ENCODE measurements at regions not wholly inside any gene's neighbourhood (a gene's known extent, or its start where the extent isn't known, plus 50 kb on each side); places are given as distances from the start of the nearest gene placed in this dataset.
A peak's percentile ranks its signal among the peaks of the same experiment; 100 is the strongest.

DNA sequence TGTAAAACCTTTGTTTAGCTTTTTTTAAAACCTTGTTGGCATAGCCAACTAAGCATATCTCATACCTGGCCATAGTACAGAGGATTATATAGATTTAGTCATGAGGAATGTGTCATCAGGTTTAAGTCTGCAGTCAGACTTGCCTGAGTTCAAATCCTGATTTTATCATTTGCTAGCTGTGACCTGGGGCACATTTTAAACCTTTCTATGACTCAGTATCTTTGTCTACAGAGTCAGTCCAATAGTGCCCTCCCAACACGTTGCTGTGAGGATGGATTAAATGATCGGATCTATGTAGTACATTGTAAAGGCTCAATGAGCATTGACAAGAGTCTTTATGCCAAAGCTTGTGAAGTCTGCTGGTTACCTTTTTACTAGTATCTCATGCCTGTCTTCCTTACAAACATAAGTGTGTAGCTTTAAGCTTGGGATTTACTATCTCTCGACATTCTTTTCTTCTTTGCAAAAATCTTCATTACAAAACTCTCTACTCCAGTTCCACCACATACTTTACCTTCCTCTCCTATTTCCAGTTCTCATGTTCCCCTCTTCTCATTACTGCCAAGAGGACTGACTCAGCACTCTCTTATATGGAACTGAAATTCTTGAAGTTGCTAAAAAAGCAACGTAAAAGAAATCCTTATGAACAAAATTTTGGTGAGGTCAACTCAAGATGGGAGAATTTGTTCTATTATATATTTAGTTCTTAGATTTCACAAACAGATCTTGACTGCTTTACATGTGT, 68.1 kb upstream of the RBMS1 start:
- ATAC-seq (peak; percentile 78), DNase-seq (no peak)
- no peaks in the 10 kb centered on the region for H3K27me3 ChIP-seq
- intact Hi-C loops (cut with DNase I) = no loop called here
- TF ChIP-seq, protein P1, sequence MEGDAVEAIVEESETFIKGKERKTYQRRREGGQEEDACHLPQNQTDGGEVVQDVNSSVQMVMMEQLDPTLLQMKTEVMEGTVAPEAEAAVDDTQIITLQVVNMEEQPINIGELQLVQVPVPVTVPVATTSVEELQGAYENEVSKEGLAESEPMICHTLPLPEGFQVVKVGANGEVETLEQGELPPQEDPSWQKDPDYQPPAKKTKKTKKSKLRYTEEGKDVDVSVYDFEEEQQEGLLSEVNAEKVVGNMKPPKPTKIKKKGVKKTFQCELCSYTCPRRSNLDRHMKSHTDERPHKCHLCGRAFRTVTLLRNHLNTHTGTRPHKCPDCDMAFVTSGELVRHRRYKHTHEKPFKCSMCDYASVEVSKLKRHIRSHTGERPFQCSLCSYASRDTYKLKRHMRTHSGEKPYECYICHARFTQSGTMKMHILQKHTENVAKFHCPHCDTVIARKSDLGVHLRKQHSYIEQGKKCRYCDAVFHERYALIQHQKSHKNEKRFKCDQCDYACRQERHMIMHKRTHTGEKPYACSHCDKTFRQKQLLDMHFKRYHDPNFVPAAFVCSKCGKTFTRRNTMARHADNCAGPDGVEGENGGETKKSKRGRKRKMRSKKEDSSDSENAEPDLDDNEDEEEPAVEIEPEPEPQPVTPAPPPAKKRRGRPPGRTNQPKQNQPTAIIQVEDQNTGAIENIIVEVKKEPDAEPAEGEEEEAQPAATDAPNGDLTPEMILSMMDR (IDR thresholded peaks at IDR 0.05) = no peak
- H3K36me3 ChIP-seq = no peaks in the 10 kb centered on the region
- H3K27ac ChIP-seq = peak overlapping the region in 1 of 2 donors; percentile 16
- no peaks in the 10 kb centered on the region for H3K9me3 ChIP-seq
- H3K4me1 ChIP-seq = peaks cover 0 to 37% of the 10 kb centered on the region in 2 donors
- no peak overlapping the region for H3K4me3 ChIP-seq

DNA sequence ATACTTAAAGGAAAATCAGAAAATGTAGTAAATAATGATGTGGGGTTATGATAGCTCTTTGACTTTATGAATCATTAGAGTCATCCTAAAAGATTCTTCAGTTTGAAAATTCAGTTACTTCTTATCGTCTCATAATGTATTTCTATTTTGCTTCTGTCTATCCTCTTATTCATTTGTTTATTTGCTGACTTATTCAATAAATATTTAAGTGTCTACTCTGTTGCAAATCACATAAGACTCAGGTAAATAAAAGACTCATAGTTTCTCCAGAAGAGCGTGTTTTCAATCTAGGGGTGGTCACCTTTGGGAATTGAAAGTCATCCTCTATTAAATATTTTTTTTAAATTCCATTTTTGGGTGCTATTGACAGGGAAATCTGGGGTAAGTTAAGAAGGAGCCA, 69.1 kb upstream of the RBMS1 start:
- TF ChIP-seq, protein P1 (IDR thresholded peaks at IDR 0.05) = no peak
- ATAC-seq = no peak
- intact Hi-C loops (cut with DNase I) = no loop called here
- Histone ChIP-seq H3K36me3 (no peaks in the 10 kb centered on the region), H3K27ac (no peak overlapping the region), H3K4me3 (no peak overlapping the region), H3K9me3 (no peaks in the 10 kb centered on the region), H3K4me1 (peaks cover 0 to 48% of the 10 kb centered on the region in 2 donors), H3K27me3 (no peaks in the 10 kb centered on the region)
- no peak for DNase-seq

DNA sequence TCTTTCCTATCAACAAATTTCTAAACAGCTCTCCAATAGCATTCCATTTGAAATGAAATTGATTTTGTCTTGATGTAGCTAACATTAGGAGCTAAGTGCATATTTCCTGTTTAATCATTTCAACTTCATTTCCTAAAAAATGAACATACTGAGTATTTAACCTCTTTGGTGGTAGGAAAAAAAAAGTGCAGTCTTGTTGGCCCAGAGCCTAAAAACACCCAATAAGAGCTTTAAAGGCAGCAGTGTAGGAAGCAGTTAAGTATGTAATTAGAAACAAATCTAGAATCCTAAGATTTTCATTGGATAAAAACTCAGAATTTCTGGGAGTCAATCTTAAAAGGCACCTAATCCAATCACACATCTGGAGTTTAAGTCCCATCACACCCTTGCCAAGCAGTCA, 71.0 kb upstream of the RBMS1 start:
- no peaks in the 10 kb centered on the region for H3K27me3 ChIP-seq
- no peaks in the 10 kb centered on the region for H3K9me3 ChIP-seq
- intact Hi-C loops (cut with DNase I) = no loop called here
- H3K4me1 ChIP-seq = peaks cover 0 to 52% of the 10 kb centered on the region in 2 donors
- TF ChIP-seq, protein P1 (IDR thresholded peaks at IDR 0.05) = no peak
- H3K4me3 ChIP-seq = no peak overlapping the region
- DNase-seq (no peak), ATAC-seq (no peak)
- no peak overlapping the region for H3K27ac ChIP-seq
- no peaks in the 10 kb centered on the region for H3K36me3 ChIP-seq

DNA sequence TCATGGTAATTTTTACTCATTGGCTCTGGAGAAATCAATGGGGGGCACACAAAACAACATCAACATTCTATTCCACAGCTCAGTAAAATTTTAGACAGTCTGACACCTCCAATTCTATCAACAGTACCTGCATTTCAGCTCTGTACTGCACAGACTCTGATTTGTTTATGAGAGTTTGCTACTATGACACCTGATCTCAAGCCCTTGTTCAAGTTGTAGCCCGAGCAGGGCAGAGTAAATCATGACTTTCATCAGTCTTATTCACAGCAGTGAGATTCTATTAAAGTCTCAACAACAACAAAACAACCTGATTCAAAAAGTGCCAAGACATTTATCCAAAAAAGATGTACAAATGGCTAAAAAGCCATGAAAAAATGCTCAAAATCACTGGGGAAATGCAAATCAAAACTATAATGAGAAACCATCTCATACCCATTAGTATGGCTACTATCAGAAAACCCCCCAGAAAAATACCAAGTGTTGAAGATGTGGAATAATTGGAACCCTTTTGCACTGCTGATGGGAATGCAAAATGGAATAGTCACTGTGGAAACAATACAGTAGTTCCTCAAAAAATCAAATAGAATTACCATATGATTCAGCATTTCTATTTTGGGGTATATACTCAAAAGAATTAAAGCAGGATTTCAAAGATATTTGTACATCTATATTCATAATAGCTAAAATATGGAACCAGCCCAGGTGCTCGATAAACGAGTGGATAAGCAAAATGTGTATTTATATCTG, 71.7 kb upstream of the RBMS1 start:
- Histone ChIP-seq H3K27me3 (no peaks in the 10 kb centered on the region), H3K4me3 (no peak overlapping the region), H3K36me3 (no peaks in the 10 kb centered on the region), H3K4me1 (peaks cover 0 to 59% of the 10 kb centered on the region in 2 donors), H3K9me3 (no peaks in the 10 kb centered on the region), H3K27ac (no peak overlapping the region)
- TF ChIP-seq, protein P1 (IDR thresholded peaks at IDR 0.05) = no peak
- DNase-seq = no peak
- intact Hi-C loops (cut with DNase I) = no loop called here
- no peak for ATAC-seq

DNA sequence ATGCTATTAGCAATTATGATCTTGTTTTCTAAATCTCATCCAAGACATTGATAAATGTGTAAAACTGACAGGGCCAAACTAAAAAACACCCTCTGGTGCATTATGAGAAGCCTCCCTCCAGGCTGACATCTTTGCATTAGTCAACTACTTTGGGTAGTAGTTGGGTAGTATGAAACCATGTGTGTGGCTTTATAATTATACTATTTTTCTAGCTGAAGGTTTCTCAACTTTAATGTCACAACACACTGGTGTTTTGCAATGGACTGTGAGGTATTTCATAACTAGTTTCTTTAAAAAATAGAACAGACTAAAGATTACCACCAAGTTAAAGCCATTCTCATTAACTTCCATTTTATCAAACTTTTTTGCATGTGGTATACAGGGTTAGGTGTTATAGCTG, 73.1 kb upstream of the RBMS1 start:
- intact Hi-C loops (cut with DNase I) = no loop called here

More for the DNA sequence above, 73.1 kb upstream of the RBMS1 start:
- peak in 1 of 4 donors; percentile 37 for DNase-seq
- peak overlapping the region in 1 of 2 donors; percentile 51 for H3K27ac ChIP-seq
- TF ChIP-seq, protein P1 (IDR thresholded peaks at IDR 0.05) = no peak
- no peaks in the 10 kb centered on the region for H3K27me3 ChIP-seq
- H3K9me3 ChIP-seq = no peaks in the 10 kb centered on the region
- H3K36me3 ChIP-seq = no peaks in the 10 kb centered on the region
- ATAC-seq = peak; percentile 34
- H3K4me3 ChIP-seq = no peak overlapping the region
- H3K4me1 ChIP-seq = peaks cover 0 to 61% of the 10 kb centered on the region in 2 donors
